GM12872 (cell line): ENCODE measurements at regions not wholly inside any gene's neighbourhood (a gene's known extent, or its start where the extent isn't known, plus 50 kb on each side); places are given as distances from the start of the nearest gene placed in this dataset.

ENCODE experiments used
- CTCF ChIP-seq: IDR thresholded peaks from 3 replicates; pipeline ENCODE4 v1.5.1; 2011; ENCODE audit warnings: low read depth, mild to moderate bottlenecking, low read length, moderate library complexity; ENCODE audit not compliant: insufficient read depth

DNA sequence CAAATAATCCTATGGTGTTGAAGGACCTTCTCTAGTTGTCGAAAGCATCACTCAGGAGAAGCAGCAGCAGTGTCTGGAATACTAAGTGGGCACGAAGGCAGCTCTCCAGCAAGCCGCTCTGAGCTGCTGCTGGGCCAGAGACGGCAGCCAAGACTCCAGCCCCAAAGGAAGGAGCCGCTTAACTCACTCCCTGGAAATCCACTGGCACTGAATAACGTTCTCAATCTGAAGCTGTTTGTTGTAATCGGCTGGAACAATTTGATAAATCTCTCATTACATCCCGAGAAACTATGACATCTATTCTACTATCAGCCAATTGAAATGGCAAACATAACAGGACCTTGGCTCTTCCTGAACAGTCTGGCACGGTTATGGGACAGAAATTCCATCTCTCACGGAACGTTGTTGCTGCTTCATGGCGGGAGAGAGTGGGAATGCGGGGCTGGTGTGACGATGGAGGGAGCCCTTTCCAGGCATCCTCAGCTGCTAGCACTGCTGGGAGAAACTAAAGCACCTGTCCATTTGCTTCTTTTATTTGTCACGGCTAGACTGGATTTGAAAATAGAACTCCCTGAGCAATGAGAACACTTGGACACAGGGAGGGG lies 331.5 kb upstream of the RNF32 start:
- TF ChIP-seq CTCF = no peak

DNA sequence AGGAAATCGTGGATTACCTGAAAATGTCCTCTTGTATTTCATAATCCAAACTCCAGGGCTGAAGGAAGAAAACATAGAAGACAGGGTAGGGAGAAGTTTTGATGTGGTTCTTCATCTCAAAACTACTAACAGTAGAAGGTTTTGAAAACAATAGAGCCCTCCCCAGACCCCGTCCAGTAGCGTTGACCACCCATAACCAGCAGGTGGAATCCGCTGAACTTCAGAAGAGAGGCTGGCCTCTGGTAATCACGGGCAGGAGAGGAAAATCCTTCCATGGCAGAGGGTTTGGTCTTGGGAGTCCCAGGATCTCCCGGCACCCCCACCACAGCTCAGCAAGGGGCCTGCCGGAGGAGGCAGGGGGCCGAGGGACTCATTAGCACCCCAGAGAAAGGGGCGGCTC lies 333.4 kb upstream of the RNF32 start:
- TF ChIP-seq CTCF = no peak

DNA sequence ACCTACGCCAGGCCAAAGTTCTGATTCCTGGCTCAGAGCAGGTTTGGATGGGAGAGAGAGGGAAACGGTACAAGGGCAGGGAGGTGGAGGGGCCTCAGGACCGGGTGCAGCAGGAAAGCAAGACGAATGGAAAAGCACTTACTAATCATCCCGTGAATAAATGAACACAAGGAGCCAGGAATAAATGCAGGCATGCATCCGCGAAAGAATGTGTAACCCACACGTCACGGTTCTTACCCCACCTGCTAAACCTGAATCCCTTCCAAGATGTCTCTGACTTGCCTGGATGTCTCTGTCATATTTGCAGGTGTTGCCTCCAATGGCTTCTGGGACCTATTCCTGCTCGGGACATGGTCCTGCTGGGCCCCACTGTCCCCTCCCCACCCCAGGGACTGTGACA lies 335.2 kb upstream of the RNF32 start:
- TF ChIP-seq CTCF = no peak

- no peak for TF ChIP-seq CTCF
Observed at GRCh38 chr7:156282816-156283215, 357.8 kb upstream of the RNF32 start.

GRCh38 chr7:156279635-156280034 lies 360.9 kb upstream of the RNF32 start:
- no peak for TF ChIP-seq CTCF

DNA sequence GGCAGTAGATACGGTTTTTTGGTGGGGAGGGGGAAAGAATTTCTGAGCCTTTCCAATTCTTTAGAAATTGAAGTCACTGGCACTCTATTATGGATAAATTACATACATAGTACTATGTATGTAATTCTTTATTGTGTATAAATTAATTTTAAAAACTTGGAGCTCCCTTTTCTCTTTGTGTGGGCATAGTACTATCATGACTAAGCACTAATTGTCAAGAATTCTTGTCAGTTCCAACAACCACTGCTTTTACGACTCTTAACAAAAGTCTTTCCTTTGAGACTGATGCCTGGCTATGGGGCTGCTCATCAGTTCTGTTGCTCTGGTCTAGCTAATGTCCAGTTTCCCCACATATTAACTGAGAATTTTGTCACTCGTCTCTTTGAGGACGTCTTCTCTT lies 365.3 kb upstream of the RNF32 start:
- no peak for TF ChIP-seq CTCF

DNA sequence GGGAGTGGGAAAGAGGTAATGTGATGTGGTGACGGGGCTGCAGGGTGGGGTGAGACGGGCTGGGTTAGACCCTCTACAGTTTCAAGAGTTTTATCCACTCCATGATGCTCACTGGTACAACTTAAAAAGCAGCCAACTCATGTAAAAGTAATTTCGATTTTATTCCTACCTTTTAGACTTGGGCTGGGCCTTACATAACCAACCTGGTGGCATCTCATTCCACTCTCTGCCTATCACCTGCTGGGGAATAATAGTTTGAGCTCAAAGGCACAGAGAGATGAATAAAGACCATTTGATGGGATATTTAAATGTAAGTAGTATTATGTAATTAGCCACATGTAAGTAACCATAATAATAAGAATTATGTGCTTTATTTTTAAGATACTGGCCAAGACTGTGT lies 366.0 kb upstream of the RNF32 start:
- TF ChIP-seq CTCF = no peak
